ENCODE measurements at regions not wholly inside any gene's neighbourhood (a gene's known extent, or its start where the extent isn't known, plus 50 kb on each side); places are given as distances from the start of the nearest gene placed in this dataset.

DNA sequence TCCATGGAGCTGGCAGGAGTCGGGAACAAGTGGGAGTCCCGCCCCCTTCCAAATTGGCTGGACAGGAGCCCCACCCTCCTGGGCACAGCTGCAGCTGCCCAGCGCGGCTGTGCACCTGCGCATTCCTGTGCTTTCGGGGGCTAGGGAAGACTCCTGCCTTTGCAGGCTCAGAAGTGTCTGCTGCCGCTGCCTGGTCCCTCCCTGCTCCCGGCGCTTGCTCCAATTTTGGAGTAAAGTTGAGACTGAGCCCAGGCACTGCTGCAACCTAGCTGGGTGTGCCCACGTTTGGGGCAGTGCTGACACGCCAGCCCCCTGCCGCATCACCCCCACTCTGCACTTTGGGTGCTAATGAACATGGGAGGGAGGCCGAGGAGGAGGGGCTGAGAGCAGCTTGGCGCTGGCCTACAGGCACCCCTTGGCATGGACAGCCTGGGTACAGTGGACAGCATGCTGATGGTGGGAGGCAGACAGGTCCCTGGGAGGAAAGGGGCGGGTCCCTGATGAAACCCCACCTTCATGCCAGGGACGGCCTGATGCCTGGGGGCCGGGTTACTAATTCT, 399.2 kb upstream of the CNTN4 start:
- TF ChIP-seq, protein P1, sequence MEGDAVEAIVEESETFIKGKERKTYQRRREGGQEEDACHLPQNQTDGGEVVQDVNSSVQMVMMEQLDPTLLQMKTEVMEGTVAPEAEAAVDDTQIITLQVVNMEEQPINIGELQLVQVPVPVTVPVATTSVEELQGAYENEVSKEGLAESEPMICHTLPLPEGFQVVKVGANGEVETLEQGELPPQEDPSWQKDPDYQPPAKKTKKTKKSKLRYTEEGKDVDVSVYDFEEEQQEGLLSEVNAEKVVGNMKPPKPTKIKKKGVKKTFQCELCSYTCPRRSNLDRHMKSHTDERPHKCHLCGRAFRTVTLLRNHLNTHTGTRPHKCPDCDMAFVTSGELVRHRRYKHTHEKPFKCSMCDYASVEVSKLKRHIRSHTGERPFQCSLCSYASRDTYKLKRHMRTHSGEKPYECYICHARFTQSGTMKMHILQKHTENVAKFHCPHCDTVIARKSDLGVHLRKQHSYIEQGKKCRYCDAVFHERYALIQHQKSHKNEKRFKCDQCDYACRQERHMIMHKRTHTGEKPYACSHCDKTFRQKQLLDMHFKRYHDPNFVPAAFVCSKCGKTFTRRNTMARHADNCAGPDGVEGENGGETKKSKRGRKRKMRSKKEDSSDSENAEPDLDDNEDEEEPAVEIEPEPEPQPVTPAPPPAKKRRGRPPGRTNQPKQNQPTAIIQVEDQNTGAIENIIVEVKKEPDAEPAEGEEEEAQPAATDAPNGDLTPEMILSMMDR (IDR thresholded peaks at IDR 0.05) = no peak
- TF ChIP-seq ZFX (IDR thresholded peaks at IDR 0.05; ENCODE audit: borderline replicate concordance) = no peak

Measured in 22Rv1 (cell line).